GM19238 (cell line): ENCODE measurements at regions not wholly inside any gene's neighbourhood (a gene's known extent, or its start where the extent isn't known, plus 50 kb on each side); places are given as distances from the start of the nearest gene placed in this dataset.

Source experiments
- DNase-seq: peaks from one replicate; pipeline ENCODE4 v3.0.0; 2011; ENCODE audit warnings: low spot score; ENCODE audit not compliant: insufficient read length

DNA sequence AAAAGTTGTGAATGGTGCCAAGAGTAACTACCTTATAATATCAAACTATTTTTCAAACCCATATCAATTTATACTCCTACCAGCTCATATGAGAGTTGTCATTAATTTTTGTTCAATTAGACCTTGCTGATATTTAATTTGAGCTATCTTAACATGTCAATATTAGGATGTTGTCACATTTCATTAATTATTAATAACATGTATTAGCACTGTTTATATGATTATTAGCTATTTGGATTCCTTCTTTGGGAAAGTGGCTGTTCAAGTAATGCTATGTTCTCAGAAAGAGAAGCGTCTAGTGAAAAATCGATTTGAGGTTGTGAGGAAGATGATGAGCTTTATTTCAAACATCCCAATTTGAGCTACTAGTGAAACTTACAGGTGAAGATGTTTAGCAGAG lies 620.2 kb downstream of the KCNJ3 start:
- DNase-seq: no peak

DNA sequence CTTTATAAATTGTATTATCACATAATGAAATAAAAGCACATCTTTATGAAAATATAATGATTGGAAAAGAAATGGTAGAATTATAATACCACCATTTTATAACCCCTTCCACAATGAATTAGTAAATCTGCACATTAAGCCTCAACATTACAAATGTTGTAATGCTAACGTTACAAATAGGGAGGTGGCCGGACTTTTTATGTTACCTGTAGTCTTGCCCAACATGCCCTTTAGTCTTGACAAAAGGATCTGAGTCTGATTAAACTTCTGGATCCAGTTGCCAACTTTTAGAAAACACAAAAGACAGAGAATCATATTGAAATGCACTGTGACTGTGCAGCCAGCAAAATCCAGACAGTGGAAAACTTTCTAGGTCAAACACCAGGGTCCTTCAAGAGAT lies 617.3 kb downstream of the KCNJ3 start:
- no peak for DNase-seq

DNA sequence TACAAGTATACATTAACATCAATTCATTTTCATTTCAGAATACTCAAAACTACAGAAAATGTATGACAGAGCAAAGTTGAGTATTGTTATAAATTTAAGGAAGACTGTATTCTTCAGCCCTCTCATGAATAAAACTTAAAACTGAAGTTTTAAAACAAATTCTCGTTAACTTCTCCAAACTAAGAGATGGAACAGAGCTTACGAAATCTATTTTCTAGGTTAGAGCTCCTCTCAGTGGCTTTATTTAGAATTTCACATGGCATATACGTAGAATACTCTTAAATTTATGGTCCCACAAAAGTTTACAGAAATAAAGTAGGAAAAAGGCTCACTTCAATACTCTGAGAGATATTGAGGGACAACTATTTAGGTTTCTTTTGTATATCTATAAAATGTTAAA lies 612.1 kb downstream of the KCNJ3 start:
- DNase-seq: no peak

DNA sequence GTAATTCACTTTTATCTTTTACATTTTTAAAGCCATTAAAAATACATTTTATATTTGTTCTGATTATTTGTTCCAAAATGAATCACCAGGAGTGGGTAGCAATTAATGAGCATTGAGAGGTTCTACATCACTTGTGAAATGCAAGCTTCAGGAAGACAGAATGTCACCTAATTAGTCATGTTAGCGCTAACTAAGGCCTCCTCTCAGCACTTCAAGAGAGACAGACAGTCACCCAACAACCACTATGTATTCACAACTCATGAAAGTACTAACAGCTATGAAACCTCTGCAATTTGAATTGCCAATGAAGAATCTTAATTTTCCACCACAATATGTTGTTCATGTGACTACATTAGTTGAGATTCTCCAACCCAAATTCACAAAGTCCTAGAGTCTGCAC lies 611.0 kb downstream of the KCNJ3 start:
- DNase-seq: no peak

DNA sequence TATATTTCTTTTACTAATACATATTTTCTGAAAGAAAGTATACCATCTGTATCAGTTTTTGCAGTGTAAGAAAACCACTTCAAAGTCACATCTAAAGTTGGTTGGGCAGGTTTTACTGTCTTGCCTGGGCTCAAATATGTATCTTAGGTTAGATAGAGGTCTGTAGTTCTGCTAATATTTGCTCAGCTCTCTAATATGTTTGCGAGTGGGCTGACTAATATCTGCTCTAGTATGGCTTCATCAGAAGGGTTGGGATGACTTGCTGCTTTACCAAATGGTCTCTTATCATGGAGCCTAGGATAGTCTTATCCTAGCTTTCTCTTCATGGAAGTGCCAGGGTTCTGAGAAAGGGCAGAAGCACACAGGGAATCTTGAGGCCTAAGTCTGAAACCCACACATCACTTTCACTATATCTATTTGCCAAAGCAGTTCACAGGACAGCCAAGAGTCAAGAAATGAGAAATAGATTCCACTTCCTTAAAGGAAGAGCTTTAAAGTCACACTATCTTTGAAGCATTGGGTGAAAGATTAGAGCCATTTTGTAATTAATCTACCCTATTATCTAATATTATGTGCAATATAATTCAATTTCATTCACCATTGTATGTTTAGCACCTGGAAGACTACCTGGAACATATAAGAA lies 610.0 kb downstream of the KCNJ3 start:
- DNase-seq: no peak

DNA sequence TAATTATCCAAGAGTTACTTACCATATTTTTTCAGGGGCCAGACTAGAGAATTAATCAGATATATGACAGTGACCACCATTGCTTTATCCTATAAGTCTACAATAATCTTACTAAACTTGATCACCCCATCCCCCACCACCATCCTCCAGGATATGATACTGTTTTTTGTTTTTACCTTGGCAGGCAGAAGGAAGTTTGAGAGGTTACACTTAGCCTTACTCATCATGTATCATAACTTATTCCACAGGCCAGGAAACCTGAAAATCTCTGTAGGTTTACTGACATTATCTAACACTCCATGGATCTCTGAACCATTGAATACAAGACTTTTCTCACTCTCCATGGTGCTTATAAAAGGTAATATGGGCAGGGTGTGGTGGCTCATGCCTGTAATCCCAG lies 602.7 kb downstream of the KCNJ3 start:
- no peak for DNase-seq

DNA sequence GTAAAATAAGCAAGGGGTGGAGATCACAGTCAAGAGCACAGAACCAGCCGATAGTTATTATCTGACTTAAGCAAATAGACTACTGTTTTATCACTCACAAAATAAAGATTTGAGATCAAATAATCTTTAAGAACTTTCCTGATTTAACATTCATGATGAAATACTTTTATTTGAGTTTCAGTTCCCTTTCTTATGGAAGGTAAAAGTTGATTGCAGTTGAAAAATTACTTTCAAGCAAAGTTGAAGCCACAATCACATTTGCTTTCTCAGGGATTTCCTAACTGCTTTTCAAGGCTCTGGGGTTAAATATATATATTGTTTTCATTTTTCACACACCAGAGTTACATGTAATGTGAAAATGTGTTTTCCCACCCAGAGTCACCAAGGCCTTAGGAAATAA lies 599.5 kb downstream of the KCNJ3 start:
- no peak for DNase-seq

DNA sequence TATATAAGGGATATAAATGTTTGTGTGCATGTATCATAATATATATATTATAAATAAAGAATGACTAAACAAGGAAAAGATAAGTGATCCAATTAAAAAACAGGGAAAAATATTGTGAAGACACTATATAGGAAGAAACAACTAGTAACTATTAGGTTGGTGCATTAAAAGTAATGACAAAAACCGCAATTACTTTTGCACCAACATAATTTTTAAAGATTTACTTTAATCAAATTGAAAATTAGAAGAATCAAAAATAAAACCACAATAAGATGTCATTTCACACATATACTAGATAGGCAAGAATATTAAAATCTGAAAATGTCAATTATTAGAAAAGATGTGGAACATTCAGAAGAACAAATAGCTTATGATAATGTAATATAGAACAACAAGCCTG lies 595.9 kb downstream of the KCNJ3 start:
- no peak for DNase-seq

DNA sequence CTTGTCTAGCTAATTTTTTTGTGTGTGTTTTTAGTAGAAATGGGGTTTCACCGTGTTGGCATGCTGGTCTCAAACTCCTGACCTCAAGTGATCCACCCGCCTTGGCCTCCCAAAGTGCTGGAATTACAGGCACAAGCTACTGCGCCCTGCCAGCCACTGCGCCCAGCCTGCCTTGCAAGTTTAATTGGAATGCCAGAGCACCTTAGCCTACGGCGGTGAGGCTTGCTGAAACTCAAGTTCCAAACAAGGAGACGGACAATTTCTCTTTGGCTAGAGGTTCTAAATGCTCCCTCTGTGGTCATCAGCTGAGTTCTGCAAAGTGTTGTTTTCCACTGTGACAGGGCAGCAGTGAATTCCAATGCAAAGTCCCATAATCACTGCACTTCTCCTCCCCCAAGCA lies 583.4 kb downstream of the KCNJ3 start:
- no peak for DNase-seq

DNA sequence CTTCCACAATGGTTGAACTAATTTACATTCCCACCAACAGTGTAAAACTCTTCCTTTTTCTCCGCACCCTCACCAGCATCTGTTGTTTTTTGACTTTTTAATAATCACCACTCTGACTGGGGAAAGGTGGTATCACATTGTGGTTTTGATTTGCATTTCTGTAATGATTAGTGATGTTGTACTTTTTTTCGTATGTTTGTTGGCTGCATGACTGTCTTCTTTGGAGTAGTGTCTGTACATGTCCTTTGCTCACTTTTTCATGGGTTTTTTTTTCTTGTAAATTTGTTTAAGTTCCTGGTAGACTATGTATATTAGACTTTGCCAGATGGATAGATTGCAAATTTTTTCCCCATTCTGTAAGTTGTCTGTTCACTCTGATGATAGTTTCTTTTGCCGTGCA lies 574.8 kb downstream of the KCNJ3 start:
- no peak for DNase-seq

DNA sequence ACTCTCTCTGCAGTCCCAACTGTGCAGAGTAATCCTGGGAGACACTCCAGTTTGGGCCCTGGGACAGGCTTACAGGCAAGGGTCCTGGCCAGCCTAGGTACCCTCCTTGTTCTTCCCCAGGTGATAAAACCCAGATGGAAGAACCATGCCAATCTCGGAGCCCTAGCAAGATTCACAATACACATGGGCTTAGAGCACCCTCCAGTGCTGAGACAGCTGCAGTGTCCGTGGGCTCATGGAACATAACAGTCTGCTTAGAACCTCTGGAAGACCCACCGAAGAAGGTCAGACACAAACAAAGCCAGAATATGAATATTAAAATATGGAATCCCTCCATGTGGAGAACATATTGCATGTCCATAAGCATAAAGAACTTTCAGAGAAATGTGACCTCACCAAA lies 568.1 kb downstream of the KCNJ3 start:
- no peak for DNase-seq

DNA sequence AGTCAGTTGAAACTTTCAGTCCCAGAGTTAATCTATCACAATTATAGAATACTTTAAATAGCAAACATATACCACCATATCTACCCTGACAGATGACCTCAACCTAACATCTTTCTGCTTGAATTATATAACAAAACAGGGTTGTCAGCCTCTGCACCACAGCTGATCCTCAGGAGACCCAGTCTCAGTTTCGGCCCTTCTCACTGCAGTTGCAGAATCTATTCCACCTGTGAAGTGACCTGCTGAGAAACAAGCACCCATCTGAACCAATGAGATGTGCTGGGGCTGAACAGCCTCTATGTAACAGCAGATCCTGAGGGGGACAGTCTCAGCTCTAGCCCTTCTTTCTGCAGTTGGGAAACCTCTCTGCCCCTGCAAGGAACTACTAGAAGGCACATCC lies 567.6 kb downstream of the KCNJ3 start:
- no peak for DNase-seq

DNA sequence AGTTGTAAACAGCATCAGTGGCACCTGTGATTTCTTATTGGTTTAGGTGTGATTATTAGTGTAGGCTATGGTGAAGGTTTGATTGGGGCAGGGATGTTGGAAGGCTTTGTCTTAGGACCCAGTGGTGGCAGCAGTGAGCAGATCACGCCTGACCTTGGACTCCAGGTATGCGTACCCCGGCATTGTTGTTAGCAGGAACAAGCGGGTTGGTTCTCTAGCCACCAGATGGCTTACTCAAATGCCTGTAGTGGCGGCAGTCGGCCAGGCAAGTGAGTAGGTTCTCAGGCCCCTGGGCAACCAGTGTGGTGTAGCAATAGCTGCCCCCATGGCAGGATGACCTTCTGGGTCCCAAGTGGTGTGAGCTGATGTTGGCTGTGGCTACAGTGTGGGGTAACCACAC lies 558.3 kb downstream of the KCNJ3 start:
- DNase-seq: no peak

DNA sequence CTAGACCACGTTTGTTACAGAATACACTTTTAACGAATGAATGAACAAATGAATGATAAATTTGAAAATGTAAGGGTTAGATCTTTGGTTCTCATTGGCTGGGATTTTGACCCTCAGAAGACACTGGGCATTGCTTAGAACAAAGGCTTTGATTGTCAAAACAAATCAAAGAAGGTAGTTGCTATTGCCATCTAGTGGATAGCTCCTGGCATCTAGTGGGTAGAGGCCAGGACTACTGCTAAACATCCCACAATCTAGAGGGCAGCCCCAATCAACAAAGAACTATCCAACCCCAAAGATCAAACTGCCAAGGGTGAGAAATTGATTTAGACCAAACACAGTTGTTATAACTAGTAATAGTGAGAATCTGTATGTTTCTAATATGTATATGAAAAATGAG lies 552.3 kb downstream of the KCNJ3 start:
- no peak for DNase-seq

DNA sequence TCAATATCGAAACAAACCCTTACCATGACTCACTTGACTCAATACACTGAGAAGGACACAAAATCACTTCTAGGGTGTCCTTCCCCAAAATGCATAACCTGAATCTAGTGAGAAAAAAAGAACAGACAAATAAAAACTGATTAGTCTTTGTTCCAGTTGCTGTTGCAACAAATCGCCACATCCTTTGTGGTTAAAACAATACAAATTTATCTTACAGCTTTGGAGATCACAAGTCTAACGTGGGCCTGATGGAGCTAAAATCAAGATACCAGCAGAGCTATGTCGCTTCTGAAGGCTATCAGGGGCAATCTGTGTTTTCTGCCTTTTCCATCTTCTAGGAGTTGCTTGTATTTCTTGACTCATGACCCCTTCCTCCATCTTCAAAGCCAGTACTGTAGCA lies 541.7 kb downstream of the KCNJ3 start:
- DNase-seq: no peak

DNA sequence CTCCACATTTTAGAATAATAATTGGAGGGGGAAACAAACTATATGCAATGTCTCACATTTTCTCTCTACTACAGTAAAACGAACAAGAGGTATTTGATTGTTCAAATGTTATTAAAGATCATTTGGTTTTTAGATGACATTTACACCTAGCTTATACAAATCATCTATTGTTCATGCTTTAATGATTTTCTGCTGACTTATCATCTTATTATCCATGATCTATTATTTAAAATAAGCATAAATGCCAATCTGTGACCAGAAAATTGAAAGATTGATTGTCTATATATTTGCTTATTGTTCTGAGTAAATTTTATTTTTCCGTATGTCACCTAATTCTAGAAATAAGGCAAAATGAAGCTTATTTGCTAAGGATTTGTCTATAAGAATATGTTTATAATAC lies 537.2 kb downstream of the KCNJ3 start:
- no peak for DNase-seq

DNA sequence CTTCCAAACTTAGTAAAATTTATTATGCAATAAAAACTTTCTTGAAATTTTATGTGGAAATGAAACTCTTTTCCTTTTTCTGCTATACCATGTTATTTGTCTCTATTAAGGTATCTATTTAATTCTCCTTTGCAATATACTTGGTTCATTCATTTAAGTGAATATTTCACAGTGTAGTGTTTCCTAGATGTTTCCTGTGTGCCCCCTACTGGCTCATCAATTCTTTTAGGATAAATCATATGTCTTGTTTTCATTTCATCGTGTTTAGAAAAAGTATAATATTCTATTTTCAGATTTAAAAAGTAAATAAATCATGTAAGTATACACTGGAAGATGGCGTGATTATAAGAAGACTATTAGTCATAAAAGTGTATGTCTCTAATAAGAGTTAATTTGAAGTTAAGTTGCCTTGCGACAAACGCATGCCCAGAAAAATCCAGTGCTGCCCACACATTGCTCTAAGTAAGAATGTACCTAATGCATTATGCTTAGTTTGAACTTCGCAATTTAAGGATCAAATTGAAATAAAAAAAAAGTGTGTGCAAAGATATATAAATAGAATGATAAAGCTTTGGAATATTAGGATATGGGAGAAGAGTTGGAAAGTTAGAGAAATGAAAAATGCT lies 525.4 kb downstream of the KCNJ3 start:
- DNase-seq: no peak

DNA sequence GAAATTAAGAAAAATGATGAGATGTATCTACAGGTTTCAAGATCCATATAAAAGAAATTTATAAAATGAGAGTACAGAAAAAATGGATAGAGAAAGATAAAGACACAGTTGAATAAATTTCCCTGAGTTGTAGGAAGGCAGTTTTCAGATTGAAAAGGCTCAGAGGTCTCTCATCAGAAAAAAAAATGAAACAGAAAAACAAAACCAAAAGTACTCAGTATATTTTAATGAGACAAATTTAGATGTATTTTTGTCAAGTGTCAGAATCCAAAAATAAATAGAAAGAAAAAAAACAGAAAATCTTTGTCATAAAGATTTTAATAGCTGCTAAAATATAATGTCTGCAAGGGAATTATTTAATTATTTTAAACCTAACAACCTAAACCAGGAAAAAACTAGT lies 520.5 kb downstream of the KCNJ3 start:
- no peak for DNase-seq

DNA sequence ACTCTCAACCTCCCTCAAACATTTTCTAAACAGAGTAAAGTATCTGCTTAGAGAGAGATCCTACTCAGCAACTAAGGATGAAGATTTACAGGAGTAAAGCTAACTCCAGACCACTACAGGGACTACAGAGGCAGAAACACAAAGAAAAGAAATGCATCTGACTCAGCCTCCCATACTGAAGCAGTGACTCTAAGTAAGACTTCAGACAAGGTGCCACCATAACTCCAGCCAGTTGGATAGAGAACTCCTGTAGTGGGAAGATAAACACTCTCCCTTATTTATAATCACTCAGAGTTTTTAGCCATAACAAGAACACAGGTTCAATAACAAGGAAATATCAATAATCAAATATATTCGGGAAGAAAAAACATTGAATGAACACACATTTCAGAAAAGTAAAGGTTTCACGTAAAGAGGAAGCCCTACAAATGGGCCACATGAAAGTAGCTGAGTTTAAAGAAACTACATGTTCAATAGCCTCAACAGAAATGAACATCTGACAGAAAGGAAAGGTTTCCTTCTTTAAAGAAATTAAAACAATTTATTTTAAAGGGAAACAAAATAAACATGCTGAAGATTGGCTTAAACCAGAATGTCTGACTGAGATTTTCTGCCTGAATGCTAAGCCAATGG lies 519.9 kb downstream of the KCNJ3 start:
- no peak for DNase-seq

DNA sequence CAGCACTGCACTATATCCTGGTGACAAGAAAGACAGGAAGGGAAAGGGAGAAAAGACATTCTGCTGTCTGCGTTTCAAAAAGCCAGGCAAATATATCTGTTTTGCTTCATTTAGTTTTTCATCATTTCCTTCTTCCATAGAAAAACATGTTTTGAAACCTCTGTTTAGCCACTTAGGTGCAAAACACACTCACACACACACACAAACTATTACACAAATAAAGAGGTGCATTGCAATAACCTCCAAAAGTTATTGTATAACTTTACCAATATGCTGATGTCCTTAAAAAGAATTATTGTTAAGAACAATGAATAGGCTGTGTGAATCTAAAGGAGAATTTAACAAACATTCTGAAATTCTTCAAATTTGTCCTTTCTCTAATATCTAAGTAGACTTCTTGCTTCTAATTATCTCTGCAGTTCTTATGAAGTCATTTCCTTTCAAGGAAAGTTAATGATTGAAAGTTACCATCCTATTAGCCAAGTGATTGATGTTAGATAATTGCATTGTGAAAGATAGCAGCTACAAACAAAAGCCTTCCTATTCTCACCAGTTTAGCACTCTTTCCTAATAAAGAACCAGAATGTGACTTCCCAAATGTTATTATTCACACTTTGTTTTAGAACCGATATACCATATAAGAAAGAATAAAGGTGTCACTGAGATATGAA lies 516.7 kb downstream of the KCNJ3 start:
- DNase-seq: no peak

DNA sequence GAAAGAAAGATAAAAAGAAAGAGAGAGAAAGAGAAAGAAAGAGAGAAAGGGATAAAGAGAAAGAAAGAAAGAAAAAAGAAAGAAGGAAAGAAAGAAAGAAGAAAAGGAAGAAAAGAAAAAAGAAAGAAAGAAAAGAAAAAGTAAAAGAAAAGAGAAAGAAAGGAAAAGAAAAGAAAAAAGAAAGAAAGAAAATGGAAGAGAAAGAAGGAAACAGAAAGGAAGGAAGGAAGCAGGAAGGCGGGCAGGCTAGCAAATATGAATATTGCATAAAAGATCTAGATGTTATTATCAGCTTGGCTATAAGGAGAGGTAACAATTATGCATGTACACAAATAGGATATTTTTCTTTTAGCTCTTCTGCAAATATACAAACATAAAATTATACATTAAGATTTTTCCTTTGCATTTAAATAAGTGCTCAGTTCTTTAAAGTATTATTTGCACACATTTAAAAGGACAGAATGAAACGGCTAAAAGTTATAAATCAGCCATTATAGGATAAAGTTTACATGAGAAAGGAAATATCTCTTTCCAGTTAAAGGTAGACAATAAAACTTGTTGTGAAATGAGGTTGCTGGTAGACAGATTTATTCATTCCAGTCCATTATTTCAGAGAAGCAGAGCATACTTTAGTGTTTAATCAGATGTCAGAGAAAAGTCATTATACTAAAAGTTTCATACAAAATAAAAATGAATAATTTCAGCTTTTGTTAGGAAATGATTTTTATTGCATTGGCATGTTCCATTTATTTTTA lies 511.4 kb downstream of the KCNJ3 start:
- DNase-seq: no peak

DNA sequence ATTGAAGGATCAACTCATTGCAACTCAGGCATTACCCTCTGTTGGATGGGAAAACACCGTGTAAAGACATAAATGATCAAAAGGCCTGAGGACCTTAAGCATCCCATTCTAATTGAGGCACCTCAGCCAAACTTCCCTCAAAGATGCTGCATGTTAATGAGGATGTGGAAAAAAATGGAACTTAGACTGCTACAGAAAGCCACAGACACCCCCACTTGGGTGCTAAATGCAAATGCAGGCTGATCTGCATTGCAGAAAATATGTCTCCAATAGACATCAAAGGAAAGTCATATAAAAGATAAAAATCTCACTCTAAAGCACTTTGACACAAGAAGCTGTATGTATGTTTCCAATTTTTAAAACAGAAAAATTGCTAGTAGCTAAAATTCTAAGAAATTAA lies 504.7 kb downstream of the KCNJ3 start:
- DNase-seq: no peak
